CD4-positive, alpha-beta T cell treated with Interleukin-17A for 4 hours (primary cell): ENCODE measurements at regions not wholly inside any gene's neighbourhood (a gene's known extent, or its start where the extent isn't known, plus 50 kb on each side); places are given as distances from the start of the nearest gene placed in this dataset.
"Not testable (repeated sequence)": the region's sequence is repeated elsewhere in the genome, so short reads cannot be mapped to it uniquely, and the experiment has no call there.

Experiments used
- DNase-seq: peaks from one replicate; pipeline ENCODE4 v3.0.0-alpha.2; 2020; ENCODE audit warnings: mixed read lengths

- no peak for DNase-seq
Measured at GRCh38 chr5:124538931-124539330, 207.5 kb downstream of the ZNF608 start.

GRCh38 chr5:124538191-124538590, 208.2 kb downstream of the ZNF608 start:
- no peak for DNase-seq

GRCh38 chr5:124537522-124537921, 208.9 kb downstream of the ZNF608 start:
- no peak for DNase-seq

- no peak for DNase-seq
Measured at GRCh38 chr5:124537107-124537506, 209.3 kb downstream of the ZNF608 start.

- DNase-seq, result no peak
Measured at GRCh38 chr5:124536333-124536732, 210.1 kb downstream of the ZNF608 start.

GRCh38 chr5:124530916-124531315, 215.5 kb downstream of the ZNF608 start:
- no peak for DNase-seq

GRCh38 chr5:124528838-124529237, 217.6 kb downstream of the ZNF608 start:
- no peak for DNase-seq

GRCh38 chr5:124527220-124527991, 219.0 kb downstream of the ZNF608 start:
- DNase-seq, result no peak

- not testable (repeated sequence) for DNase-seq
Measured at GRCh38 chr5:124526079-124526478, 220.4 kb downstream of the ZNF608 start.

- DNase-seq, result no peak
Measured at GRCh38 chr5:124524552-124525232, 221.7 kb downstream of the ZNF608 start.

GRCh38 chr5:124523897-124524296, 222.5 kb downstream of the ZNF608 start:
- no peak for DNase-seq

GRCh38 chr5:124522992-124523391, 223.4 kb downstream of the ZNF608 start:
- DNase-seq, result no peak

- no peak for DNase-seq
Measured at GRCh38 chr5:124521461-124522230, 224.8 kb downstream of the ZNF608 start.

GRCh38 chr5:124519396-124519795, 227.0 kb downstream of the ZNF608 start:
- DNase-seq, result no peak

GRCh38 chr5:124516567-124516966, 229.9 kb downstream of the ZNF608 start:
- DNase-seq, result no peak

- DNase-seq, result no peak
Measured at GRCh38 chr5:124515497-124516245, 230.8 kb downstream of the ZNF608 start.

GRCh38 chr5:124514956-124515355, 231.5 kb downstream of the ZNF608 start:
- no peak for DNase-seq

GRCh38 chr5:124512952-124513632, 233.3 kb downstream of the ZNF608 start:
- DNase-seq, result no peak

- no peak for DNase-seq
Measured at GRCh38 chr5:124512236-124512635, 234.2 kb downstream of the ZNF608 start.

GRCh38 chr5:124511791-124512190, 234.6 kb downstream of the ZNF608 start:
- no peak for DNase-seq

- DNase-seq, result no peak
Measured at GRCh38 chr5:124507688-124508087, 238.8 kb downstream of the ZNF608 start.
